DND-41 (cell line): ENCODE measurements at regions not wholly inside any gene's neighbourhood (a gene's known extent, or its start where the extent isn't known, plus 50 kb on each side); places are given as distances from the start of the nearest gene placed in this dataset.

Experiments
- ATAC-seq: fragments of 200-7000 bp; cut with Tn5 transposase; 3 replicates; pipeline ENCODE4 v1.9.1; 2021; ENCODE audit warnings: low read depth; ENCODE audit not compliant: insufficient read depth
- DNase-seq: peaks from one replicate; pipeline ENCODE4 v3.0.0-alpha.2; 2020
- H2AFZ ChIP-seq: 2 replicates; pipeline ENCODE4 v1.6.0; 2012; ENCODE audit warnings: low read depth, low read length
- H3K27ac ChIP-seq: 2 replicates; pipeline ENCODE4 v1.5.1; 2012; ENCODE audit warnings: low read length, inconsistent platforms
- H3K27me3 ChIP-seq: fragments of 200-600 bp; sonication (generic); 2 replicates; pipeline ENCODE4 v1.6.0; 2012; ENCODE audit warnings: low read length, mild to moderate bottlenecking, inconsistent platforms; ENCODE audit not compliant: insufficient read depth, poor library complexity
- H3K36me3 ChIP-seq: 2 replicates; pipeline ENCODE4 v1.5.1; 2012; ENCODE audit warnings: low read length, inconsistent platforms; ENCODE audit not compliant: insufficient read depth
- H3K4me1 ChIP-seq: 2 replicates; pipeline ENCODE4 v1.5.1; 2012; ENCODE audit warnings: mild to moderate bottlenecking, low read length; ENCODE audit not compliant: insufficient read depth
- H3K4me2 ChIP-seq: 2 replicates; pipeline ENCODE4 v1.6.0; 2012; ENCODE audit warnings: mild to moderate bottlenecking, moderate library complexity, low read length, inconsistent platforms; ENCODE audit not compliant: insufficient read depth
- H3K4me3 ChIP-seq, 2 experiments: fragments of 200-600 bp in 1 of 2; shearing (Covaris generic) in 1 of 2; 2 replicates each; pipeline ENCODE4 v1.5.1; 2012 to 2016; ENCODE audit warnings: inconsistent platforms in 2 of 2, low read length in 2 of 2, mild to moderate bottlenecking in 2 of 2, low read depth in 1 of 2, moderate library complexity in 1 of 2
- H3K79me2 ChIP-seq: 2 replicates; pipeline ENCODE4 v1.6.0; 2012; ENCODE audit warnings: low read length, inconsistent platforms; ENCODE audit not compliant: insufficient read depth
- H3K9ac ChIP-seq: 2 replicates; pipeline ENCODE4 v1.6.0; 2012; ENCODE audit warnings: low read depth, mild to moderate bottlenecking, inconsistent platforms, low read length, moderate library complexity
- H3K9me3 ChIP-seq: 2 replicates; pipeline ENCODE4 v1.5.1; 2012; ENCODE audit warnings: low read length, moderate library complexity, mild to moderate bottlenecking, inconsistent platforms; ENCODE audit not compliant: insufficient read depth, severe bottlenecking
- H4K20me1 ChIP-seq: 2 replicates; pipeline ENCODE4 v1.6.0; 2012; ENCODE audit warnings: low read length; ENCODE audit not compliant: insufficient read depth
- EZH2 ChIP-seq: IDR thresholded peaks from 3 replicates; pipeline ENCODE4 v1.6.1; 2012; ENCODE audit warnings: borderline replicate concordance, low read depth, mild to moderate bottlenecking, moderate library complexity, low read length, inconsistent platforms; ENCODE audit not compliant: severe bottlenecking
- TF ChIP-seq, protein P1 (sequence below): IDR thresholded peaks from 2 replicates; pipeline ENCODE4 v1.5.1; 2012; ENCODE audit warnings: borderline replicate concordance, low read length, moderate library complexity, mild to moderate bottlenecking; ENCODE audit not compliant: poor library complexity, severe bottlenecking; ENCODE audit errors: extremely low read depth

- no peak overlapping the region for H2AFZ ChIP-seq
Observed at GRCh38 chr10:32171204-32171603, 115.0 kb upstream of the KIF5B start.

GRCh38 chr10:32169556-32169955 lies 113.3 kb upstream of the KIF5B start:
- Histone ChIP-seq H3K9me3 (no peaks in the 10 kb centered on the region), H2AFZ (no peak overlapping the region), H3K79me2 (no peaks in the 10 kb centered on the region), H3K9ac (no peak overlapping the region), H3K4me2 (no peak overlapping the region), H3K36me3 (no peaks in the 10 kb centered on the region), H3K27ac (no peak overlapping the region), H3K27me3 (no peaks in the 10 kb centered on the region), H3K4me1 (no peaks in the 10 kb centered on the region), H4K20me1 (no peaks in the 10 kb centered on the region), H3K4me3 (no peak overlapping the region)
- no peak for DNase-seq
- ATAC-seq = no peak
- TF ChIP-seq, protein P1, sequence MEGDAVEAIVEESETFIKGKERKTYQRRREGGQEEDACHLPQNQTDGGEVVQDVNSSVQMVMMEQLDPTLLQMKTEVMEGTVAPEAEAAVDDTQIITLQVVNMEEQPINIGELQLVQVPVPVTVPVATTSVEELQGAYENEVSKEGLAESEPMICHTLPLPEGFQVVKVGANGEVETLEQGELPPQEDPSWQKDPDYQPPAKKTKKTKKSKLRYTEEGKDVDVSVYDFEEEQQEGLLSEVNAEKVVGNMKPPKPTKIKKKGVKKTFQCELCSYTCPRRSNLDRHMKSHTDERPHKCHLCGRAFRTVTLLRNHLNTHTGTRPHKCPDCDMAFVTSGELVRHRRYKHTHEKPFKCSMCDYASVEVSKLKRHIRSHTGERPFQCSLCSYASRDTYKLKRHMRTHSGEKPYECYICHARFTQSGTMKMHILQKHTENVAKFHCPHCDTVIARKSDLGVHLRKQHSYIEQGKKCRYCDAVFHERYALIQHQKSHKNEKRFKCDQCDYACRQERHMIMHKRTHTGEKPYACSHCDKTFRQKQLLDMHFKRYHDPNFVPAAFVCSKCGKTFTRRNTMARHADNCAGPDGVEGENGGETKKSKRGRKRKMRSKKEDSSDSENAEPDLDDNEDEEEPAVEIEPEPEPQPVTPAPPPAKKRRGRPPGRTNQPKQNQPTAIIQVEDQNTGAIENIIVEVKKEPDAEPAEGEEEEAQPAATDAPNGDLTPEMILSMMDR = no peak
- TF ChIP-seq EZH2 = no peak

More at GRCh38 chr10:32171204-32171603, 115.0 kb upstream of the KIF5B start:
- Histone ChIP-seq H3K9me3 (no peaks in the 10 kb centered on the region), H3K9ac (no peak overlapping the region), H4K20me1 (no peaks in the 10 kb centered on the region), H3K4me1 (no peaks in the 10 kb centered on the region), H3K27me3 (no peaks in the 10 kb centered on the region), H3K27ac (no peak overlapping the region), H3K79me2 (no peaks in the 10 kb centered on the region), H3K4me2 (no peak overlapping the region), H3K4me3 (no peak overlapping the region), H3K36me3 (no peaks in the 10 kb centered on the region)
- ATAC-seq = no peak
- TF ChIP-seq EZH2 = no peak
- TF ChIP-seq, protein P1 = no peak
- no peak for DNase-seq

GRCh38 chr10:32167450-32167849 lies 111.2 kb upstream of the KIF5B start:
- H3K27ac ChIP-seq = no peak overlapping the region
- no peak overlapping the region for H3K4me2 ChIP-seq
- no peaks in the 10 kb centered on the region for H3K9me3 ChIP-seq
- ATAC-seq = no peak
- no peaks in the 10 kb centered on the region for H3K4me1 ChIP-seq
- TF ChIP-seq, protein P1 = no peak
- no peak for TF ChIP-seq EZH2
- DNase-seq = no peak
- H3K27me3 ChIP-seq = no peaks in the 10 kb centered on the region
- H4K20me1 ChIP-seq = no peaks in the 10 kb centered on the region
- no peak overlapping the region for H3K4me3 ChIP-seq
- H2AFZ ChIP-seq = no peak overlapping the region
- H3K79me2 ChIP-seq = no peaks in the 10 kb centered on the region
- H3K36me3 ChIP-seq = no peaks in the 10 kb centered on the region
- H3K9ac ChIP-seq = no peak overlapping the region

GRCh38 chr10:32166365-32166764 lies 110.1 kb upstream of the KIF5B start:
- no peak for ATAC-seq

More at GRCh38 chr10:32166365-32166764, 110.1 kb upstream of the KIF5B start:
- DNase-seq = no peak
- H3K9ac ChIP-seq = no peak overlapping the region
- no peak overlapping the region for H3K4me3 ChIP-seq
- no peaks in the 10 kb centered on the region for H3K9me3 ChIP-seq
- H3K27ac ChIP-seq = no peak overlapping the region
- no peak for TF ChIP-seq EZH2
- TF ChIP-seq, protein P1 = no peak
- no peaks in the 10 kb centered on the region for H3K27me3 ChIP-seq
- H4K20me1 ChIP-seq = no peaks in the 10 kb centered on the region
- no peaks in the 10 kb centered on the region for H3K4me1 ChIP-seq
- no peaks in the 10 kb centered on the region for H3K36me3 ChIP-seq
- H2AFZ ChIP-seq = no peak overlapping the region
- no peak overlapping the region for H3K4me2 ChIP-seq
- no peaks in the 10 kb centered on the region for H3K79me2 ChIP-seq
